Heart left ventricle (tissue), 16 donors: ENCODE measurements at regions not wholly inside any gene's neighbourhood (a gene's known extent, or its start where the extent isn't known, plus 50 kb on each side); places are given as distances from the start of the nearest gene placed in this dataset.

Experiments used
- ATAC-seq, 4 donors: fragments of 200-7000 bp; cut with Tn5 transposase; one replicate each; pipeline ENCODE4 v1.9.1; 2020 to 2022; ENCODE audit warnings: moderate library complexity in 4 of 4, mild to moderate bottlenecking in 3 of 4, moderate number of reproducible peaks in 1 of 4
- DNase-seq, 5 donors: peaks; one replicate each; pipeline ENCODE4 v3.0.0-alpha.2; 2020
- H3K27ac ChIP-seq, 12 donors: fragments of 200-600 bp; sonication (generic) in 4 of 12; one replicate each; pipeline versions ENCODE4 v1.5.0 to v1.8.0; 2016 to 2022; ENCODE audit warnings: mild to moderate bottlenecking in 2 of 12
- H3K27me3 ChIP-seq, 9 donors: fragments of 200-600 bp; sonication (generic) in 2 of 9; one replicate each; pipeline versions ENCODE4 v1.5.1 to v1.8.0; 2016 to 2022; ENCODE audit warnings: mild to moderate bottlenecking in 3 of 9
- H3K36me3 ChIP-seq, 9 donors: fragments of 200-600 bp; sonication (generic) in 2 of 9; one replicate each; pipeline versions ENCODE4 v1.5.0 to v1.8.0; 2018 to 2022; ENCODE audit warnings: mild to moderate bottlenecking in 2 of 9
- H3K4me1 ChIP-seq, 12 donors: fragments of 200-600 bp; sonication (generic) in 4 of 12; one replicate each; pipeline versions ENCODE4 v1.5.0 to v1.8.0; 2016 to 2022; ENCODE audit warnings: mild to moderate bottlenecking in 3 of 12
- H3K4me3 ChIP-seq, 12 donors: fragments of 200-600 bp; sonication (generic) in 4 of 12; one replicate each; pipeline versions ENCODE4 v1.5.0 to v1.8.0; 2017 to 2022; ENCODE audit warnings: mild to moderate bottlenecking in 9 of 12, moderate library complexity in 4 of 12
- H3K9me3 ChIP-seq, 12 donors: fragments of 200-600 bp; sonication (generic) in 4 of 12; one replicate each; pipeline versions ENCODE4 v1.5.0 to v1.8.0; 2016 to 2022; ENCODE audit warnings: mild to moderate bottlenecking in 1 of 12
- CTCF ChIP-seq, 12 donors: fragments of 200-600 bp; sonication (generic) in 4 of 12; IDR thresholded peaks; one replicate each; pipeline versions ENCODE4 v1.5.0 to v1.8.0; 2018 to 2022; ENCODE audit warnings: antibody characterized with exemption in 12 of 12, mild to moderate bottlenecking in 5 of 12
- POLR2A ChIP-seq, 2 donors: fragments of 450-650 bp; IDR thresholded peaks; one replicate each; pipeline ENCODE4 v1.6.1; 2017; ENCODE audit warnings: antibody characterized with exemption in 2 of 2, mild to moderate bottlenecking in 2 of 2, moderate library complexity in 2 of 2
- WGBS, 4 donors: extraction: QIAGEN DNeasy Blood & Tissue Kit in 2 of 4; methylation state at CpG; one replicate each; pipeline versions ENCODE4 v1.1.5 to v1.1.7; 2013 to 2018; 5-methylcytosine and 5-hydroxymethylcytosine counted together
- intact Hi-C, 10 donors: fragments of 100-400 bp; cut with DNase I; formaldehyde crosslinking; loops; one replicate each; pipeline versions ENCODE4 v1.11.1 to v1.14.2; 2022
- donor health status: ischemic (EF 13 %, LVEDD 7.1; RV severe dilation, severe dysfunction).
- donor health status: healthy with polysubstance abuse.
- donor health status: DM: no; HTN: yes; CAD: no.
- donor health status: DM: no; HTN: no; CAD: no.
- donor health status: ischemic (EF 25% LVEDD 6.9; RV normal size, moderate dysfunction).
- donor health status: ischemic (EF 25% LVEDD 5.7; RV mildly dilated, moderate dysfunction).
- donor health status: healthy.
- donor health status: DM: yes; HTN: yes; CAD: no.
- donor health status: ischemic (EF 35%, LVEDD 5.7; RV mildly dilated, moderate dysfunction).
- donor health status: nonischemic (EF 11% LVEDD 7.7; RV severe dilation, severe dysfunction).
- donor health status: DM: yes; HTN: yes; CAD: no.
- donor health status: PGD.
- donor health status: ischemic (EF 29% LVEDD 5.4; RV normal size, mild dysfunction).
- donor health status: nonischemic (EF 23%, LVEDD 6.1; RV moderate dilation, normal function).

- peak overlapping the region in 1 of 12 donors; percentile 63 for H3K27ac ChIP-seq
- TF ChIP-seq POLR2A (IDR thresholded peaks at IDR 0.05) (no peak), CTCF (IDR thresholded peaks at IDR 0.05) (no peak)
- WGBS, 4 donors = 32 to 87% (median 61%) methylated on average over 6 of the region's 6 CpGs
- no peak for DNase-seq
- H3K4me3 ChIP-seq = peak overlapping the region in 2 of 12 donors; percentile 57 to 62
- no peaks in the 10 kb centered on the region for H3K9me3 ChIP-seq
- H3K36me3 ChIP-seq = no peaks in the 10 kb centered on the region
- no peak for ATAC-seq
- peaks cover 0 to 8% (median 0%) of the 10 kb centered on the region in 9 donors for H3K27me3 ChIP-seq
- peaks cover 0 to 5% (median 0%) of the 10 kb centered on the region in 12 donors for H3K4me1 ChIP-seq
- intact Hi-C loops = no loop called here
Observed at GRCh38 chrX:131703646-131704045, 159.8 kb downstream of the OR13H1 start.

- DNase-seq (peak in 2 of 5 donors; percentile 87 to 92), ATAC-seq (peak in 2 of 4 donors; percentile 93 to 94)
- H3K27ac ChIP-seq = peak overlapping the region in 5 of 12 donors; percentile 53 to 76 (median 60)
- no peaks in the 10 kb centered on the region for H3K9me3 ChIP-seq
- WGBS, 4 donors = 43 to 95% (median 76%) methylated on average over 17 of the region's 17 CpGs
- intact Hi-C loops = no loop called here
- no peaks in the 10 kb centered on the region for H3K36me3 ChIP-seq
- peak overlapping the region in 5 of 12 donors; percentile 16 to 62 (median 55) for H3K4me3 ChIP-seq
- peaks cover 0 to 5% (median 0%) of the 10 kb centered on the region in 12 donors for H3K4me1 ChIP-seq
- peaks cover 0 to 2% (median 0%) of the 10 kb centered on the region in 9 donors for H3K27me3 ChIP-seq
- TF ChIP-seq CTCF (IDR thresholded peaks at IDR 0.05) (peak in 4 of 12 donors; percentile 29 to 66 (median 48)), POLR2A (IDR thresholded peaks at IDR 0.05) (no peak)
Observed at GRCh38 chrX:131704136-131704695, 160.3 kb downstream of the OR13H1 start.

GRCh38 chrX:131709553-131709952 is 165.7 kb downstream of the OR13H1 start:
- no peak overlapping the region for H3K4me3 ChIP-seq
- ATAC-seq = no peak
- WGBS, 4 donors = 89 to 96% (median 93%) methylated on average over 6 of the region's 6 CpGs

GRCh38 chrX:131711478-131711867 is 167.6 kb downstream of the OR13H1 start:
- H3K4me3 ChIP-seq = peak overlapping the region in 3 of 12 donors; percentile 36 to 49 (median 45)
- no peaks in the 10 kb centered on the region for H3K36me3 ChIP-seq
- H3K4me1 ChIP-seq = no peaks in the 10 kb centered on the region
- WGBS, 4 donors = 67 to 95% (median 84%) methylated on average over 8 of the region's 8 CpGs
- H3K27ac ChIP-seq = no peak overlapping the region
- no peaks in the 10 kb centered on the region for H3K27me3 ChIP-seq
- TF ChIP-seq POLR2A (IDR thresholded peaks at IDR 0.05) = no peak
- TF ChIP-seq CTCF (IDR thresholded peaks at IDR 0.05) = no peak
- DNase-seq (no peak), ATAC-seq (no peak)
- intact Hi-C loops = no loop called here
- no peaks in the 10 kb centered on the region for H3K9me3 ChIP-seq

More at GRCh38 chrX:131709553-131709952, 165.7 kb downstream of the OR13H1 start:
- H3K27ac ChIP-seq = no peak overlapping the region
- no peaks in the 10 kb centered on the region for H3K9me3 ChIP-seq
- no peaks in the 10 kb centered on the region for H3K4me1 ChIP-seq
- intact Hi-C loops = loop anchor here in 1 of 10 donors (5.0 kb wide), 1 partner anchor 83 kb away; no protein-coding TSS in a partner anchor
- H3K27me3 ChIP-seq = no peaks in the 10 kb centered on the region
- H3K36me3 ChIP-seq = no peaks in the 10 kb centered on the region
- TF ChIP-seq POLR2A (IDR thresholded peaks at IDR 0.05) = no peak
- DNase-seq = no peak
